ENCODE measurements at regions not wholly inside any gene's neighbourhood (a gene's known extent, or its start where the extent isn't known, plus 50 kb on each side); places are given as distances from the start of the nearest gene placed in this dataset.

DNA sequence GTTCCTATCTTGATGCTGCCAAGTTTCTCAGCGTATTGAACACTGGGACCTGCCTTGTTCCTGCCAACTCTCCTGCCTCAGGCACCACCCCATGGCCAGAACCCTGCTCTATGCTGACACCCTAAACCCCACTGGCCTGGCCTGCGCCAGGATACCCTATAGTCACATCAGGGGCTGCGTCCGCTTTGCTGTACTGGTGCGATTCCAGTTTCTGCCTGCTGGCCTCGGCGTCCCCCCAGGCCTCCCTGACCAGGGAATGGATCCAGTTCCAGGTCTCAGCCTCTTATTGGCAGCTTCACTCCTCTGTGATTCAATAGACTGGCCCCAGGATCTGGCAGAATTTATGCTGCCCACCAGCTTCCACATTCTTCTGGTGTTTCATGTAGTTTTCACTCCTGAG is 55.0 kb downstream of the GPR6 start:
- DNase-seq, result no peak

DNA sequence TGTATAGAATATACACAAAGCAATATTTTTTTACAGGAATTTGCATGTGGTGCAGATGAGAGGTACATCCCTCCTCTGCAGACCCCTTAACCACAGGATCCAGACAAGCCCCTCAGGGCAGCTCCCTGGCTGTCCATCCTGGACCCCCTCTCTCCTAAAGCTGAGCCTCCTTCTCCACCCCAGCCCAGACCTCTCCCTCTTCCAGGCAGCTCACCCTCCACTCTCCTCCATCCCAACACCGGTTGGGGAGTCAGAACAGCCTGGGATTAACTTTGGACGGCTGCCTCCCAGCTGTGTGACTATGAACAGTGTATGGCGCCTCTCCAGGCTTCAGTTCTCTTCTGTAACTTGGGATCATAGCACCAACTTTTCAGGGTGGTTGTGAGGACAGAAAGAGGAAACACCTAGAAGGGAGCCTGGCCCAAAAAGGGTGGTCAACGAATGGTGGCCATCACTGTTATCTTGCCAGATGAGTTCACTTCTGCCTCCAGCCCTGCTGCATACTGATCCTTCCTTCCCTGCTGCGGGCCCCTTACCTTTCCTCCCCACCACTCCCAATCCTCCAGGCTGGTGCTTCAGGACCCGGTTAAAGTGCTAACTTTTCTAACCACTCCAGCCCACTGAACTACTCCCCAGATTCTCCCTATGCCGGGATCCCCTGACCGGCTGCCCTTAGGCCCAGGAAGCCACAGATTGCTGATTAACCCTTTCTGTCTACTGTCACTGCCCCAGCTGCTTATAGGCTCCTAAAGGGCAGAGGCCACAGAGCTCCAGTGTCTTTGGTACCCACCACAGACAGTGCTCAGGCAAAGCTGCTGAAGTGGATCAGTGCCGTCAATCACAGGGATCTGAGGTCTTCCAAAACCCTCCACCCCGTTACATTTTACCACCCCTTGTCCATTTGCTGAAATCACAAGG is 55.9 kb downstream of the GPR6 start:
- DNase-seq, result no peak

GRCh38 chr6:110034667-110035036 is 56.5 kb downstream of the GPR6 start:
- DNase-seq, result no peak

GRCh38 chr6:110035321-110035720 is 57.2 kb downstream of the GPR6 start:
- no peak for DNase-seq

DNA sequence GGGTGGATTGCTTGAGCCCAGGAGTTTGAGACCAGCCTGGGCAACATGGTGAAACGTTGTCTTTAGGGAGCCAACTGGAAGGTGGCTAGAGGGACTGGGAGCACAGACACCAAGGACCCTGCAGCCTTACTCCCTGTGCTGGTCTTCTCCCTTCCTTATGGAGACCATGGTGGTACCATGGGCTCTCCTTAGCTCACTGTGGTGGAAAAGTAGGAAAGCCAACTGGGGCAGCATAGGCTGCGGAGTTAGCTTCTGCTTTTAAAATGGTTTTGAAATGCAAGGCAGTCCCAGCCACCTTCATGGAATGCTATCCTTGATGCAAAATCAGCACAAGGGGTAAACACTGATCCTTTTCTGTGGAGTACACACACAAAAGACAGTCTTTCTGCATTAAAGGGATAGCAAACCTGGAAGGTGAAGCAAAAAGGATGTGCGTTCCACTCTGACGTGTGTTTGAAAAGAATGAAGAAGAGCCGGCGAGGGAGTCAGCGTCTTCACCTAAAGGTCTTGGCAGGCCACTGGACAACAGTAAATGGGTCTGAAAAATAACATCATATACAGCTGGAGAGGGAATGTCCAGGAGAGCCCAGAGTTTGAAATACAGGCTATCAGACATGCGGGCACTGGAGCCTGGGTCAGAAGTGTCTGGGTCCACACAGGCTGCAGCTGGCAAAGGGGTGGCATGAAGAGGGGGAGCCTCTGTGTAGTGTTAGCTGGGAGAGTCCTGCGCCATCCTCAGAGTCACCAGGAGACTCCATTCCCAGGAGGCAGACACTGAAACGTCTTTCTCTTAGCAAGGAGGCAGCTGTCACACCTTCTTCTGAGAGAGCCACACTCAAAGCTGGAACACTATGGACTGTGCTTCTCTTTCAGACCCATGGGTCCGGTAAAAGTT is 58.5 kb downstream of the GPR6 start:
- DNase-seq, result no peak

- DNase-seq, result no peak
These were observed 59.7 kb downstream of the GPR6 start for GRCh38 chr6:110037726-110038295.

DNA sequence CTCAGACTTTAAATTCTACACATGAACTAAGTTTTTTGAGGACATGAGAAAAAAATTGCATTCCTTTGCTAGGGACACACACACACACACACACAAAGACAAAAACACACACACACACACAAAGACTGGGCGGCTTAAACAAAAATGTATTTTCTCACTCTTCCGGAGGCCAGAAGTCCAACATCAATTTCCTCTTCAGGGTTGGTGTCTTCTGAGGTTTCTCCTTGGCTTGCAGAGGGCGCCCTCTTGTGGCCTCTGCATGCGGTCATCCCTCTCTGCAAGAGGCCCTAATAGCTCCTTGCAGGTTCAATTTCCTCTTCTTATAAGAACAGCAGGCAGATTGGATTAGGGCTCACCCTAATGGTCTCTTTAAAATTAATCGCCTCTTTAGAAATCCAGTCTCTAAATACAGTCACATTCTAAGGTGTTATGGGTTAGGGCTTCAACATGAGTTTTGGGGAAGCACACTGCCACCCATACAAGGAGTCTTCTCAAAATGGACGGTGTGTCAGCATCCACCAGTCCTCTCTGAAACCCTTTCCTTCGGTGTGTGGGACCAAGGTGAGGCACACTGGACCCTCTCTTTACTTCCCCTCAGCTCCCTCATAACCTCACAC is 61.4 kb downstream of the GPR6 start:
- peak; percentile 89 for DNase-seq

DNA sequence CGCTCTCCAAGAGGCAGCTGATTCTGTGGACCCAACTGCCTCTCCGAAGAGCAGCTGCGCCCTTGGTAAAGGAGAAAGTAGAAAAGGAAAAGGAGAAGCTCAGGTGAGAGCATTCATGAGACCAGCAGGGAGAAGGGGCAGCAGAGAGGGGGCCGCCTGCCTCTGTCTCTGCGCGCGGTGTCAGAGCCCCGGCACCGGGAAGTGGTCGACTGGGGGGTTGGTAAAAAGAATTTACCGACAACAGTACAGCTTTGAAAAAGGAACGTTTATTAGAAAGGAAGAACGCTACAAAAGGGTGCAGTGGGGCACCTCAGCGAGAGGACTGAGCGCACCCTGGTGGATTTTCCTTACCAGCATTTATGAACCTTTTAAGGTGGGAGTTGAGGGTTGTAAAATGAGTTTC is 61.9 kb downstream of the GPR6 start:
- DNase-seq, result peak; percentile 59

GRCh38 chr6:110040716-110041115 is 62.6 kb downstream of the GPR6 start:
- no peak for DNase-seq

- DNase-seq, result no peak
These were observed 63.0 kb downstream of the GPR6 start for GRCh38 chr6:110041126-110041525.

DNA sequence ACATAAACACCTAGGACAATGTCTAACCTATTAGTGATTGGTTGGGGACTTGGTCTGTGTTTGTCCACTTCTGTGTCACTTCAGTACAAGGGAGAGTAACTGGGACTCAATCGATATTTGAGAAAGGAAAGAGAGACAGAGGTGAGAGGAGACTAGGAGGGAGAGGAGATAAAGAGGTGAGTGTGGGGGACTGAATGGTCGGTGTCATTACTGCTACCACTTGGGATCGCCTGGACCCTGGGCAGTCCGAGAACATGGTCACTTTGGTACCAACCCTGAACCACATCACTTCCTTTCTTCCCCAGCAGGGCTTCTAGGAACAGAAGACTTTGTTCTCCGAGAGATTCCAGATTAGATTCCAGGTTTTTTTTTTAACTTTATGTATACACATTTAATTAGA is 63.7 kb downstream of the GPR6 start:
- no peak for DNase-seq

- no peak for DNase-seq
These were observed 64.7 kb downstream of the GPR6 start for GRCh38 chr6:110042670-110043296.

DNA sequence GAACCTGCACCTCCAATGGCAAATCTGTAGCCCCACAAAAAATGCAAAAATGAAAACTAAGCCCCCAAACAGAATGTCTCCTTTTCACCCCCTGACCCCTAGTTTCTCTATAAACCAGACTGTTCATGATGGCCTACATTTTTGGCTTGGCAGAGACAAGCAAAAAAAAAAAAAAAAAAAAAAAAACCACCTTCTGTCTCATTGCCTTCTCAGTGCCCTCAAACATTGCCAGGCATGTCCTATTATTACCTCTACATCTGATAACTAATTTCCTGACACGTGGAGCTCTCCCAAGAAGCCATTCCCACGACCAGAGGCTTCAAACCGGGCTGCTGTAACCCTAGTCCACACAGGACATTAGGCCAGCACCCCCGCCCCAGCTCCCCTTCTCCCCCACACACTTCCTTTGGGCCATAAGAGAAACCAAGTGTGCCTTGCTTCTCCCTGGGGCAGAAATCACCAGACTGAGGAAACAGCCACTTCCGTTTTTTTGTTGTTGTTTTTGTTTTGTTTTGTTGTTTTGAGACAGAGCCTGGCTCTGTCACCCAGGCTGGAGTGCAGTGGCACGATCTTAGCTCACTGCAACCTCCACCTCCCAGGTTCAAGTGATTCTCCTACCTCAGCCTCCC is 65.4 kb downstream of the GPR6 start:
- DNase-seq, result no peak

DNA sequence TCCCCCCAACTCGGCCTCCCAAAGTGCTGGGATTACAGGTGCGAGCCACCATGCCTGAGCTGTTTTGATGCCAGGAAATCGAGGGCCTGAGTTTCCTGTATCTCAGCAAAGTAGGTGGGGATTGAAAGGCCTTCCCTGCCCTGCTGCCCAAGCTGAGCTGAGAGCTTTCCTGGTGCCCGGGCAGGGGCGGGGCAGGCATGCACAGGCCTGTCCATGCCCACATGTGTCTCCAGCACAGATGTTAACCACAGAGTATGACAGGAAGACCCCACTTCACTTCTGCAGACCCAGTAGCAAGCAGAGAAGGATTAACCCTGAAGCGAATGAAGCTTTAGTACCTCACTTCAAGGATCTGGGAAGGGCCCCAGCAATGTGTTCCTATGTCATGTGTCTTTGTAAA is 66.0 kb downstream of the GPR6 start:
- no peak for DNase-seq

DNA sequence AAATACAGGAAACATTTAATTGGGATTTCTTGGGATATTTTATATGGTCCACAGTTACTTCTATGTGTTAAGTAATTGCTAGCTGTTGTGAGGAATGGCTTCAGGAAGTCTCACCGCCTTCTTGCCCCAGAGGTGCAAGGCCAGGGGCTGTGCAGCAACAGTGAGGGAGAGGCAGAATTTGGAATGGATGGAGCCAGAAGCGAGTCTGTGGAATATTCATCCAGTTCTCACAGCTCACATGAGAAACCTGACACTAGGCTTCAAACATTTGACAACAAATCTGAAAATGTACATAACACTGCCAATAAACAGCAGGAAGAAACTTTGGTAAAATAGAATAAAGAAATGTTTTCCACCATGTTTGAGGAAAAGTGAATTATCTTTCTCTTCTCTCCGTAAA is 66.5 kb downstream of the GPR6 start:
- no peak for DNase-seq

GRCh38 chr6:110048221-110048875 is 70.2 kb downstream of the GPR6 start:
- DNase-seq, result no peak

GRCh38 chr6:110049696-110050439 is 71.8 kb downstream of the GPR6 start:
- no peak for DNase-seq

Measured in activated CD4-positive, alpha-beta T cell treated with anti-CD3 and anti-CD28 coated beads for 48 hours (primary cell).